HG03039 (cell line): ENCODE measurements at regions not wholly inside any gene's neighbourhood (a gene's known extent, or its start where the extent isn't known, plus 50 kb on each side); places are given as distances from the start of the nearest gene placed in this dataset.

Experiments used
- ATAC-seq: cut with Tn5 transposase; IDR thresholded peaks from one replicate; pipeline ENCODE4 v1.9.1; 2021; ENCODE audit warnings: mild to moderate bottlenecking, moderate library complexity; ENCODE audit not compliant: unreplicated experiment

DNA sequence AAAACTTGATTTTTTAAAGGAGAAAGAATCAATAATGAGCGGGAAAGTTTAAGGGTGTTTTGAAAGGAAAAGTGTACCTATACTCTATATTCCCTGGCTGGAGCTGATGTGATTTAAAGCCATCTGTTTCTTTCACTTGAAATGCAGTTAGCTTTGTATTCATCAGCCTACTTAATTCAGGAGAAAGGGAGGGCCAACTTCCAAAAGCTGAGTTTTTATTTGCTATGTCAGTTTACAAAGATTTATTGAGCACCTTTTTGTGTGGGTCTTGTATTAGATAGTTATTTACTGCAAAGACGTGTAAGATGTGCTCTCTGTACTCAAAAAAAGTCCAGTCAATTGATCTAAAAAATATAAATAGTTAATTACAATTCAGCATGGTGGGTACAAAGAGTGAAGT, 176.2 kb upstream of the GOLIM4 start:
- ATAC-seq, result no peak

DNA sequence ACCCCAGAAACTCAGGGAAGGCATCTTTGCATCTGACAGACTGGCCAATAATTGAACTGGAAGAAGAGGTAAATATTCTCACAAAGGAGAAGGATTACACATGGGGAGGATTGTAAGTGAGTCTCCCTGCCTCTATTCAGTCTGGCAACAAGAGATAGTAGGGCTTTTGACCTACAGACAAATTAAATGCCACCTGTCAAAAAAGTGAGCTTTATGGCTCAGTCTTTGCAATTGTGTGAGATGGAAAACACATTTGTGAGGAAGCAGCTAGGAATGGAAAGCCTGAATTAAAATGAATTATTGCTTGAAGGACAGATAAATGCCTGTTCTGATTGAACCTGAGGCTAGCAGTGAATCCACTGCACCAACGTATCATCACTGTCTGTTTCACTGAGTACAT, 173.3 kb upstream of the GOLIM4 start:
- no peak for ATAC-seq

DNA sequence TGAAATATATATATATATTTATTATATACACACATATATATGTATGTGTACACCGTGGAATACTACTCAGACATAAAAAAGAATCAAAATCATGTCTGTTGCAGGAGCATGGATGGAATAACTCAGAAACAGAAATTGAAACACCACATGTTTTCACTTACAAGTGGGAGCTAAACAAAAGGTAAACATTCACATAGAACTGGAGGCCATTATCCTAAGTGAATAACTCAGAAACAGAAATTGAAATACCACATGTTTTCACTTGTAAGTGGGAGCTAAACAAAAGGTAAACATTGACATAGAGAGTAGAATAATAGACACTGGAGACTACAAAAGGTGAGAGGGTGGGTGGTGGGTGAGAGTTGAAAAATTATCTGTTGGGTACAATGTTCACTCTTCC, 171.5 kb upstream of the GOLIM4 start:
- no peak for ATAC-seq

GRCh38 chr3:168266335-168266734, 170.6 kb upstream of the GOLIM4 start:
- ATAC-seq, result no peak

DNA sequence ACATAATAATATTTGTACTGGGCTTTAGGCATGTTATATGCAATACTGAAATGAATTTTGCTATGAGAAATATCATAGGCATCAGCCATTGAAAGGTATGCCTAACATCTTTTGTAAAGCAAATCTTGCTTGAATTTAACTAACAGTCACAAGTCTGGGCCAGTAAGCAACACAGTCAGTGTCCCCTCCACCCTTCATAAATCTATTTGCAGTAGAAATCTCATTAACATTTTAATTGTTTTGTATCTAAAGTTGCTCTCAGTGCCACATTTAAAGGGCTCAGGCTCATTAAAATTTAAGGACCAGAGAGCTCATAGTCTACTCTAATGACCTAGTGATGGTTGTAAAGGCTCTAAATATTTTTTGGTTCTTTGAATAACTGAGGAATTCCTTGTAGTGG, 167.2 kb upstream of the GOLIM4 start:
- no peak for ATAC-seq

DNA sequence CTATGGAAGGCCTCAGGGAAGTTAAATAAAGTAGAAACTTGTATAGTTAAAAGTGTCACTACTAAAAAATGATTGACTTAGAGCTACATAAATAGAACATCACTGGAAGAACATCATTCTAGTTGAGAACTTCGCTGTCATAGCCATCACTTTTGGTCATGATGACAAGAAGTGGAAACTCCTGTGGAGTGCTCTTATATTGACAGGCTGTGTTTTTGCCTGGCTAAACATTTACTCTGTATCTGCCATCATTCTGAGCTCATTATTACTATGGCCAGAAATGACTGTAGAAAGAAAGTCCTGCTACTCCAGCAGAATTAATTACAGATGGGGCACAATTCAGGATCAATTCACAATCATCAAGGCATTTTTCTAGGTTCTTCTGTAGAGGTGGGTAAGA, 165.1 kb upstream of the GOLIM4 start:
- no peak for ATAC-seq

DNA sequence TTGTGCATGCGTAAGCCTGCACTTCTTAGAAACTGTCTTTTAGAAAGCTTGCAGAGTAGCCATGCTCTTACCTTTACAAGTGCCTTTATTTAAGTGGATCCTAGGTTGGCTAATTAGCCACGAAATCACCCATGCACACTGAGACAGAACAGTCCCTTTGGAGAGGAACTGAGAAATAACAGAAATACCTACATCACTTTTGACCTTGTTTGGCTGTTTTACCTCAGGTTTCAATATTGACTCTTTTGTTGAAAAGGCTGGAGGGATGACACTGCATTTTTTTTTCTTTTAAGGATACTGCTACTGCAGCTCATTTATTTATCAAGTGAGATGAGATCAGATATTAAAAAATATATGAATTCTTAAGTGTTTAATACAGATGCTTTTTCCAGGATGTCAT, 155.6 kb upstream of the GOLIM4 start:
- ATAC-seq, result peak; percentile 43

GRCh38 chr3:168250415-168250861, 154.7 kb upstream of the GOLIM4 start:
- ATAC-seq, result peak; percentile 16

DNA sequence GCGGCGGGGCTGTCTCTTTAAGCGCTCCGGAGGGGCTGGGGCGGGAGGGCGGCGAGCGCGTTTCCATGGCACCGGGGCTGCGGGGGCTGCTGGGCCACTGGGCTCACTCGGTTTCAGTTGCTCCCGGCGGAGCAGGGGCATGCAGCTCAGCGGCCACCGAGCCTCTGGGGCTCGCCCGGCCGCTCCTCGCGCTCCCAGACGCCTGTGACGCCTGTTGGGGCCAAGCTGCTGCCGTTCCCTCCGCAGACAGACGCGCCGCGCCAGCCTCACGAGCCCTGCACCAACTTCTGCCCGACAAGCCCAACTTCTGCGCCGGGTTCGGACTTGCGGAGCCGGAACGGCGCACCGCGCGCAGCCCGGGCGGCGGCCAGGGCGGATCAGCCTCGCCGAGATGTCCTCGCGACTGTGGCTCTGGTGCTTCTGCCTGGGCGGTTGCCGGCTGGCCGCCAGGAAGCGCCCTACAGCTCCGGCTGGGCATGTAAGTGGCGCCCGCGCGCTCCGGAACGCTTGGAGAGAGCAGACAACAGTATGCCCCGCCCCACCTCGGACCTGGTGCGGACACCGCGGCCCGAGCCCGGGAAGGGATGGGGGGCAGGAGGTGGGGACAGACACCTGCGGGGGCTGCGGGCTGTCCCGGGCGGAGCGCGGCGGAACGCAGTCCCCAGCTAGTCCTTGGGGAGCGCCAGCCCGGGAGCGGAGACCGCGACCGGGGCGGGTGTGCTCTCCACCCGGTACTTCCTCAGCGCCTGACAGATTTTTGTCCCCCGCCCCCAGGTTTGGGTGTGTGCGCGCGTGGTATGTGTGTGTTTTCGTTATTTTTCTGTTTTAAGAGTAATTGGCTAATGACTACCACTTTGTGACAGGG, 154.1 kb upstream of the GOLIM4 start:
- peak; percentile 58 for ATAC-seq

- ATAC-seq, result no peak
These were observed 153.5 kb upstream of the GOLIM4 start for GRCh38 chr3:168249205-168249549.

GRCh38 chr3:168248383-168249204, 152.9 kb upstream of the GOLIM4 start:
- ATAC-seq, result peak; percentile 6

GRCh38 chr3:168241156-168241555, 145.4 kb upstream of the GOLIM4 start:
- ATAC-seq, result no peak

GRCh38 chr3:168239287-168239686, 143.6 kb upstream of the GOLIM4 start:
- ATAC-seq, result no peak

GRCh38 chr3:168233001-168233400, 137.3 kb upstream of the GOLIM4 start:
- no peak for ATAC-seq

- ATAC-seq, result no peak
These were observed 127.4 kb upstream of the GOLIM4 start for GRCh38 chr3:168223085-168223484.

DNA sequence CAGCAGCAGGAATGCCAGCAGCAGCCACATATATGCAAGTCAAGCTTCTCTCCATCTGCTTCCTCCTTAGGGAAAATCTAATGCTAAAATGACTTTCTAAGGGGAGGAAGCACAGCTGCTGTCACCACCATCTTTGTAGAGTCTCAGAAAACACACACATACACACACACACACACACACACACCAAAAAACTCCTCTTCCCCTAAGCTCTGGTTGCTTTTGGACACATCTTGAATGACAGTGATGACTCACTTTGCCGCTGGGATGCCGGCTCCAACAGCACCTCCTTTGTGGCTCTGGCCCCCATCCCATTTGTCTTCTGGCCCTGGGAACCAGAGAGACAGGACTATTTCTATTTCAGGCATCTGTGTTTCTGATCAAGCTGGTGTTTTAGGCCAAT, 124.8 kb upstream of the GOLIM4 start:
- no peak for ATAC-seq

DNA sequence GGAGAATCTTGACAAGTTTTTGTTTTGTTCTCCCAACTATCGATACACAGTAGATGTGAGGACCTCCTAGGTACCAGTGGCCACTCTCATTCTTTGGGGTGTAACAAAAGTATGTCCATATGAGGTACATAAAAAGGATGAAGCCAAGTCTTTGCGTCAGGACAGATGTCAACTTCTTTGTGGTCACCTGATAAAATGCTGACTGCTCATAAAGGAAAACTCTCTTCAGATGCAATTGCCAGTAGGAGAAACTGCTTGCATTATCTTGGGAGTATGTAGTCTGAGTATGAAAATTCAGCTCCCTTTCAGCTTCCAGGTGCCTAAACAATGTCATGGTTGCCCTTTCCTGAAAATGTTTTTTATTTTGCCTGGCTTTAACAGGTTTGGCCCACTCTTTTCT, 123.8 kb upstream of the GOLIM4 start:
- ATAC-seq, result no peak

DNA sequence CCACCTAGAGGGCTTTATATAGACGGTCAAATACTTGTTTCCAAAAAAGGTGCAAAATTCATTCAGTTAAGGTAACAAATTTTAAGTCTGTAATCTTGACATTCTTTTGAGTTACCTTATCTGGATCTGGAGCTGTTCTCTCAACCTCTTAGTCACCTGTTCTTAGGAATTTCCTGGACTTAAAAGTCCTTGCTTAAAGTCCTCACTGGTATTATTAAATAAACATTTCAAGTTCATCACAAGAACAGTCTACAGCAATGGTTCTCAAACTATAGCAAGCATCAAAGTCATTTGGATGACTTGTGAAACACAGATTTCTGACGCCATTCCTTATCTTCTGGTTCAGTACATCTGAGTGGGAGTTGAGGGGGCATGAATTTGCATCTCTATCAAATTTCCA, 122.9 kb upstream of the GOLIM4 start:
- no peak for ATAC-seq

DNA sequence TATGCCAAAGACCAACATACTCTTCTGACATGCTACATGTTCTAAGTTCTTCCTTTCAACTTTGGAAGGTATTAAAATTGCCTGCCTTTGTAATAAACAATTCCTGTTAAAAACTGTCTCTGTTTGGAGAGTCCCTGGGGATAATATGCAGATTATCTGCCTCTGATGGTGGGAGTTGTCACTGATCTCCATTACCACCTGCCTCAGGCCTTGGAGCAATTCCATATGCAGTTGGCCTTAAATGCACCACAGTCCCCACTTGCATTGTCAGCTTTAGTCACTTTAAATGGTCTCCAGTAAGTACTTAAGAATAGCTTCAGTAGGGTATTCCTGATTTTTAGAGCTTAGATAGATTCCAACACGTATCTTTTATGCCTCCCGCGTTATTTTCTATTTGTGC, 121.1 kb upstream of the GOLIM4 start:
- no peak for ATAC-seq

DNA sequence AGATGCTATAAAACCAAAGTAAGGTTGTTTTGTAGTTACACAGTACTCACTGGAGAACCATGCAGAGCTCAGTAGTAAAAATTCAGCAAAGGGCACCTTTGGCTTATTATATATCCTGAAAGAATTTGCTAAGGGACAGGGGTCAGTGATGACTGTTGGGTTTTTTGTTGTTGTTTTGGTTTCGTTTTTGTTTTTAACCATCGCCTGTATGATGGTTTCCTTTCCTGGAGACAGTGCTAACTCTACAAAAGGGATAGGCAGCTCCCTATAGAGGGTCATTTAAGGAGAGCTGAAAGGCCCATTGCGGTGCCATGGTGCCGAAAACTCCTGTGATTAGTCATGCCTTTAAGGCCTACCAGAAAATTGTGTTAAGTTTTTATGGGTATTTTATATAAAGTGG, 118.2 kb upstream of the GOLIM4 start:
- ATAC-seq, result peak; percentile 95

GRCh38 chr3:168212664-168213285, 117.1 kb upstream of the GOLIM4 start:
- no peak for ATAC-seq

GRCh38 chr3:168205451-168205850, 109.7 kb upstream of the GOLIM4 start:
- no peak for ATAC-seq
